WERI-Rb-1 (cell line): ENCODE measurements at regions not wholly inside any gene's neighbourhood (a gene's known extent, or its start where the extent isn't known, plus 50 kb on each side); places are given as distances from the start of the nearest gene placed in this dataset.
"Not testable (repeated sequence)": the region's sequence is repeated elsewhere in the genome, so short reads cannot be mapped to it uniquely, and the experiment has no call there.

Source experiments
- DNase-seq: peaks from one replicate; pipeline ENCODE4 v3.0.0-alpha.2; 2020
- H3K27ac ChIP-seq: fragments of 250-450 bp; sonication (Bioruptor Pico); 2 replicates; pipeline ENCODE4 v1.5.1; 2020; ENCODE audit warnings: mild to moderate bottlenecking, moderate library complexity
- H3K27me3 ChIP-seq: fragments of 250-450 bp; sonication (Bioruptor Pico); 2 replicates; pipeline ENCODE4 v1.5.1; 2021; ENCODE audit warnings: mild to moderate bottlenecking, low read depth, moderate library complexity; ENCODE audit not compliant: insufficient read depth, severe bottlenecking
- H3K36me3 ChIP-seq: fragments of 250-450 bp; sonication (Bioruptor Pico); 2 replicates; pipeline ENCODE4 v1.5.1; 2020; ENCODE audit warnings: mild to moderate bottlenecking, moderate library complexity
- H3K4me3 ChIP-seq: 2 replicates; pipeline ENCODE4 v1.5.1; 2011; ENCODE audit warnings: low read depth, mild to moderate bottlenecking, control low read depth, low read length
- H3K9me3 ChIP-seq: fragments of 250-450 bp; sonication (Bioruptor Pico); 2 replicates; pipeline ENCODE4 v1.5.1; 2021; ENCODE audit warnings: mild to moderate bottlenecking, moderate library complexity; ENCODE audit not compliant: severe bottlenecking
- TF ChIP-seq, protein P1 (sequence below): IDR thresholded peaks from 2 replicates; pipeline ENCODE4 v1.5.1; 2011; ENCODE audit warnings: low read depth, mild to moderate bottlenecking, control low read depth, inconsistent platforms, low read length

DNA sequence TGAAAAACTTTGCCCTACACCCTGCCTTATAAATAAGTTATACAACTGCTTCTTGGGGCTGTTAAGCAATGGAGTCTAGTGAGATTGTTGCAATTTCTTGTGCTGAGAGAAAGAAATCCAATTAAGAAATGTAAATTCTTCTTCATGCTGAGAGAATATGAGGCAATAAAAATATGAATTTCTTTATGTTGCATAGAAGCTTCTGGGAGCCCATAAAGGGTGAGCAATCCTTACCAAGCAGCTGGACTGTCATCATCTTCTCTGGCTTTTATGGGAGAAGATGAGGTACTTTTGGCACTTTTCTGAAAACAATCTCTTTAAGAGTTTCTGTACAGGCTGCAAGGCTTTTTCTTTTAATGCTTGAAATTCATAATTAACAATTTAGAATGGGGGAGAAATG is 204.3 kb downstream of the DMRTA1 start:
- H3K36me3 ChIP-seq, result no peaks in the 10 kb centered on the region
- TF ChIP-seq, protein P1, sequence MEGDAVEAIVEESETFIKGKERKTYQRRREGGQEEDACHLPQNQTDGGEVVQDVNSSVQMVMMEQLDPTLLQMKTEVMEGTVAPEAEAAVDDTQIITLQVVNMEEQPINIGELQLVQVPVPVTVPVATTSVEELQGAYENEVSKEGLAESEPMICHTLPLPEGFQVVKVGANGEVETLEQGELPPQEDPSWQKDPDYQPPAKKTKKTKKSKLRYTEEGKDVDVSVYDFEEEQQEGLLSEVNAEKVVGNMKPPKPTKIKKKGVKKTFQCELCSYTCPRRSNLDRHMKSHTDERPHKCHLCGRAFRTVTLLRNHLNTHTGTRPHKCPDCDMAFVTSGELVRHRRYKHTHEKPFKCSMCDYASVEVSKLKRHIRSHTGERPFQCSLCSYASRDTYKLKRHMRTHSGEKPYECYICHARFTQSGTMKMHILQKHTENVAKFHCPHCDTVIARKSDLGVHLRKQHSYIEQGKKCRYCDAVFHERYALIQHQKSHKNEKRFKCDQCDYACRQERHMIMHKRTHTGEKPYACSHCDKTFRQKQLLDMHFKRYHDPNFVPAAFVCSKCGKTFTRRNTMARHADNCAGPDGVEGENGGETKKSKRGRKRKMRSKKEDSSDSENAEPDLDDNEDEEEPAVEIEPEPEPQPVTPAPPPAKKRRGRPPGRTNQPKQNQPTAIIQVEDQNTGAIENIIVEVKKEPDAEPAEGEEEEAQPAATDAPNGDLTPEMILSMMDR, result no peak
- H3K27ac ChIP-seq, result no peak overlapping the region
- no peak overlapping the region for H3K4me3 ChIP-seq
- DNase-seq, result no peak
- H3K9me3 ChIP-seq, result no peaks in the 10 kb centered on the region
- H3K27me3 ChIP-seq, result no peaks in the 10 kb centered on the region

- Histone ChIP-seq H3K27me3 (no peaks in the 10 kb centered on the region), H3K9me3 (no peaks in the 10 kb centered on the region), H3K36me3 (no peaks in the 10 kb centered on the region), H3K4me3 (no peak overlapping the region), H3K27ac (no peak overlapping the region)
- DNase-seq, result no peak
- TF ChIP-seq, protein P1, result no peak
Observed at GRCh38 chr9:22654833-22655232, 208.2 kb downstream of the DMRTA1 start.

- no peaks in the 10 kb centered on the region for H3K36me3 ChIP-seq
- TF ChIP-seq, protein P1, result no peak
- H3K27ac ChIP-seq, result no peak overlapping the region
- no peak for DNase-seq
- no peaks in the 10 kb centered on the region for H3K27me3 ChIP-seq
- no peaks in the 10 kb centered on the region for H3K9me3 ChIP-seq
- no peak overlapping the region for H3K4me3 ChIP-seq
Observed at GRCh38 chr9:22657713-22658112, 211.1 kb downstream of the DMRTA1 start.

DNA sequence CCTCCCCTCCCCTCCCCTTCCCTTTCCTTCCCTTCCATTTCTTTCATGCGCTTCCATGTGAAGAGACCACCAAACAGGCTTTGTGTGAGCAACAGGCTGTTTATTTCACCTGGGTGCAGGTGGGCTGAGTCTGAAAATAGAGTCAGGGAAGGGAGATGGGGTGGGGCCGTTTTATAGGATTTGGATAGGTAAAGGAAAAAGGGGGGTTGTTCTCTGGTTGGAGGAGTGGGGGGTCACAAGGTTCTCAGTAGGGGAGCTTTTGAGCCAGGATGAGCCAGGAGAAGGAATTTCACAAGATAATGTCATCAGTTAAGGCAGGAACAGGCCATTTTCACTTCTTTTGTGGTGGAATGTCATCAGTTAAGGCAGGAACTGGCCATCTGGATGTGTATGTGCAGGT is 211.9 kb downstream of the DMRTA1 start:
- not testable (repeated sequence) for H3K27ac ChIP-seq, H3K36me3 ChIP-seq, H3K27me3 ChIP-seq, H3K9me3 ChIP-seq, DNase-seq, H3K4me3 ChIP-seq

DNA sequence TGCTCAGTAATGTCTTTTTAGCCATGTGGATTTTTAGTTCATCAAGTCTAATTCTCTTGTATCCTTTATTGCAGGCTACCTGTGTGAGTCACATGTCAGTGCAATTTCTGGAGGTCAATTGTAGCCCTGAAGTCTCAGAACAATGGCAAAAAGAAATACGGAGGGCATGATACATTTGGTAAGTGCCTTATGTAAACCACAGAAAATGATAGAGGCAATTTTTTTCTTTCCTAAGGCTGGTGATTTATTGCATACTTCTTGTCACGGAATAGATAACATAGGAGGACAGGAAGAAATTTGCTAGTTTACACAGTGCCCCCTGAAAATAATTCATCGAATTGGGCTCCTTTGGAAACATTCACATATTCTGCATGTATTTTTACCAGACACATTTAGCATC is 235.9 kb downstream of the DMRTA1 start:
- H3K27ac ChIP-seq, result no peak overlapping the region
- TF ChIP-seq, protein P1, result no peak
- DNase-seq, result no peak
- no peaks in the 10 kb centered on the region for H3K36me3 ChIP-seq
- no peaks in the 10 kb centered on the region for H3K27me3 ChIP-seq
- H3K9me3 ChIP-seq, result no peaks in the 10 kb centered on the region
- H3K4me3 ChIP-seq, result no peak overlapping the region

- Histone ChIP-seq H3K27ac (no peak overlapping the region), H3K36me3 (no peaks in the 10 kb centered on the region), H3K27me3 (no peaks in the 10 kb centered on the region), H3K4me3 (no peak overlapping the region), H3K9me3 (no peaks in the 10 kb centered on the region)
- TF ChIP-seq, protein P1, result no peak
- DNase-seq, result no peak
Observed at GRCh38 chr9:22682961-22683699, 236.5 kb downstream of the DMRTA1 start.
